HL-60/S4 treated with phorbol 12-myristate 13-acetate at 8.2 ng/mL for 4 days and 3 days (cell line): ENCODE measurements at regions not wholly inside any gene's neighbourhood (a gene's known extent, or its start where the extent isn't known, plus 50 kb on each side); places are given as distances from the start of the nearest gene placed in this dataset.
"Not testable (repeated sequence)": the region's sequence is repeated elsewhere in the genome, so short reads cannot be mapped to it uniquely, and the experiment has no call there.

ENCODE experiments used
- in situ Hi-C: fragments of 300-500 bp; cut with MboI; formaldehyde crosslinking; loops from 2 replicates; pipeline ENCODE4 v1.15.0; 2022; ENCODE audit warnings: low sequenced_read_pairs

GRCh38 chr1:157330177-157330576, 192.0 kb upstream of the ETV3 start:
- in situ Hi-C loops: not testable (repeated sequence)

GRCh38 chr1:157328120-157328519, 189.9 kb upstream of the ETV3 start:
- in situ Hi-C loops: not testable (repeated sequence)

GRCh38 chr1:157326173-157326859, 188.1 kb upstream of the ETV3 start:
- in situ Hi-C loops: no loop called here

GRCh38 chr1:157325220-157325619, 187.0 kb upstream of the ETV3 start:
- in situ Hi-C loops: no loop called here

- in situ Hi-C loops: not testable (repeated sequence)
These were observed 183.8 kb upstream of the ETV3 start for GRCh38 chr1:157321972-157322371.

- in situ Hi-C loops: no loop called here
These were observed 181.4 kb upstream of the ETV3 start for GRCh38 chr1:157319567-157319966.

- in situ Hi-C loops: not testable (repeated sequence)
These were observed 179.0 kb upstream of the ETV3 start for GRCh38 chr1:157317229-157317628.

GRCh38 chr1:157315544-157315943, 177.3 kb upstream of the ETV3 start:
- in situ Hi-C loops: no loop called here

- in situ Hi-C loops: no loop called here
These were observed 176.2 kb upstream of the ETV3 start for GRCh38 chr1:157314408-157314807.

- in situ Hi-C loops: no loop called here
These were observed 175.1 kb upstream of the ETV3 start for GRCh38 chr1:157313240-157313807.

- in situ Hi-C loops: no loop called here
These were observed 174.1 kb upstream of the ETV3 start for GRCh38 chr1:157312082-157312812.

GRCh38 chr1:157311730-157312081, 173.5 kb upstream of the ETV3 start:
- in situ Hi-C loops: no loop called here

GRCh38 chr1:157310805-157311729, 172.9 kb upstream of the ETV3 start:
- in situ Hi-C loops: not testable (repeated sequence)

- in situ Hi-C loops: no loop called here
These were observed 172.2 kb upstream of the ETV3 start for GRCh38 chr1:157310401-157310800.

- in situ Hi-C loops: no loop called here
These were observed 169.3 kb upstream of the ETV3 start for GRCh38 chr1:157307491-157307890.

GRCh38 chr1:157306896-157307295, 168.7 kb upstream of the ETV3 start:
- in situ Hi-C loops: no loop called here

- in situ Hi-C loops: no loop called here
These were observed 166.1 kb upstream of the ETV3 start for GRCh38 chr1:157304271-157304670.

- in situ Hi-C loops: no loop called here
These were observed 164.5 kb upstream of the ETV3 start for GRCh38 chr1:157302724-157303123.

- in situ Hi-C loops: no loop called here
These were observed 164.0 kb upstream of the ETV3 start for GRCh38 chr1:157302199-157302497.

- in situ Hi-C loops: no loop called here
These were observed 163.4 kb upstream of the ETV3 start for GRCh38 chr1:157301477-157302198.
